Right lobe of liver (tissue), 6 donors: ENCODE measurements at regions not wholly inside any gene's neighbourhood (a gene's known extent, or its start where the extent isn't known, plus 50 kb on each side); places are given as distances from the start of the nearest gene placed in this dataset.

Experiments
- ATAC-seq, 4 donors: fragments of 200-7000 bp; cut with Tn5 transposase; one replicate each; pipeline ENCODE4 v1.9.1; 2020; ENCODE audit warnings: mild to moderate bottlenecking in 4 of 4, moderate library complexity in 4 of 4
- DNase-seq, 3 donors: peaks; one replicate each; pipeline ENCODE4 v3.0.0-alpha.2; 2020
- H3K27ac ChIP-seq, 3 donors: fragments of 200-600 bp; one replicate each; pipeline ENCODE4 v1.8.0; 2022
- H3K27me3 ChIP-seq, 2 donors: fragments of 200-600 bp; one replicate each; pipeline ENCODE4 v1.8.0; 2022
- H3K36me3 ChIP-seq, 4 donors: fragments of 200-600 bp; sonication (generic) in 1 of 4; one replicate each; pipeline versions ENCODE4 v1.5.1 to v1.8.0; 2017 to 2022; ENCODE audit warnings: control low read depth in 1 of 4
- H3K4me1 ChIP-seq, 4 donors: fragments of 200-600 bp; sonication (generic) in 1 of 4; one replicate each; pipeline versions ENCODE4 v1.5.1 to v1.8.0; 2017 to 2022; ENCODE audit warnings: control low read depth in 1 of 4
- H3K4me3 ChIP-seq, 3 donors: fragments of 200-600 bp; one replicate each; pipeline ENCODE4 v1.8.0; 2022
- H3K9me3 ChIP-seq, 4 donors: fragments of 200-600 bp; sonication (generic) in 1 of 4; one replicate each; pipeline versions ENCODE4 v1.5.1 to v1.8.0; 2017 to 2022; ENCODE audit warnings: control low read depth in 1 of 4
- CTCF ChIP-seq, 4 donors: fragments of 200-600 bp in 3 of 4; fragments of 450-650 bp in 1 of 4; IDR thresholded peaks; one replicate each; pipeline versions ENCODE4 v1.5.1 to v1.8.0; 2016 to 2022; ENCODE audit warnings: antibody characterized with exemption in 4 of 4, mild to moderate bottlenecking in 2 of 4
- POLR2A ChIP-seq: fragments of 450-650 bp; IDR thresholded peaks from one replicate; pipeline ENCODE4 v1.6.1; 2017; ENCODE audit warnings: antibody characterized with exemption, mild to moderate bottlenecking
- WGBS: methylation state at CpG from one replicate; pipeline ENCODE4 v1.1.6; 2018; ENCODE audit warnings: low coverage, low lambda C conversion rate; ENCODE audit not compliant: insufficient coverage; ENCODE audit errors: missing lambda C conversion rate; 5-methylcytosine and 5-hydroxymethylcytosine counted together
- intact Hi-C, 2 donors: fragments of 100-400 bp; cut with DNase I; formaldehyde crosslinking; loops; one replicate each; pipeline versions ENCODE4 v1.11.2 to v1.14.1; 2022
- donor health status: DM: no; HTN: yes; CAD: no.
- donor health status: DM: no; HTN: no; CAD: no.
- donor health status: DM: no; HTN: no; CAD: no.
- donor health status: DM: no; HTN: yes; CAD: no.
- donor health status: DM: no; HTN: yes; CAD: no.

DNA sequence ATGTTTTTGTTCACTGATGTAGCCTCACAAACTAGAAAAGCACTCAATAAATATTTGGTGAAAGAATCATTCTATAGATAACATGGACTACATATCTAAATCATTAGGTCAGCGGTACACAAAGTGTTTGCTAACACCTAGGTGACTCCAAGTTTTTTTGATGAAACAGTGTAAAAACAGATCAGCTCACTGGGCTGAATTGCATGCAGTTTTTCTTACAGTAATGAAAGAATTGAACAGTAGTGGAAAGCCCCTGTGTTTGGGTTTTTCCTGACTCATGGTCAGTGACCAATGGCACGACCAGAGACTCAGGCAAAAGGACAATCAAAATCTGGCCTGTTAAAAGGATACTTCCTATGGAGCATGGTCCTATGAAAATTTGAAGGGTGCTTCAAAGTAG is 384.3 kb upstream of the EPHA6 start:
- Histone ChIP-seq H3K36me3 (no peaks in the 10 kb centered on the region), H3K27ac (no peak overlapping the region), H3K9me3 (no peaks in the 10 kb centered on the region), H3K27me3 (no peaks in the 10 kb centered on the region), H3K4me3 (no peak overlapping the region), H3K4me1 (no peaks in the 10 kb centered on the region)
- DNase-seq = no peak
- no peak for ATAC-seq
- TF ChIP-seq POLR2A (no peak), CTCF (IDR thresholded peaks at IDR 0.05) (no peak)
- 31% methylated on average over 2 of the region's 2 CpGs for WGBS
- intact Hi-C loops = no loop called here

GRCh38 chr3:96434651-96435050 is 379.7 kb upstream of the EPHA6 start:
- Histone ChIP-seq H3K9me3 (no peaks in the 10 kb centered on the region), H3K27ac (no peak overlapping the region), H3K27me3 (no peaks in the 10 kb centered on the region), H3K4me3 (no peak overlapping the region), H3K36me3 (no peaks in the 10 kb centered on the region), H3K4me1 (no peaks in the 10 kb centered on the region)
- no peak for DNase-seq
- no peak for ATAC-seq
- intact Hi-C loops = no loop called here
- TF ChIP-seq CTCF (IDR thresholded peaks at IDR 0.05) = no peak
- no peak for TF ChIP-seq POLR2A
- 58% methylated on average over 2 of the region's 2 CpGs for WGBS

DNA sequence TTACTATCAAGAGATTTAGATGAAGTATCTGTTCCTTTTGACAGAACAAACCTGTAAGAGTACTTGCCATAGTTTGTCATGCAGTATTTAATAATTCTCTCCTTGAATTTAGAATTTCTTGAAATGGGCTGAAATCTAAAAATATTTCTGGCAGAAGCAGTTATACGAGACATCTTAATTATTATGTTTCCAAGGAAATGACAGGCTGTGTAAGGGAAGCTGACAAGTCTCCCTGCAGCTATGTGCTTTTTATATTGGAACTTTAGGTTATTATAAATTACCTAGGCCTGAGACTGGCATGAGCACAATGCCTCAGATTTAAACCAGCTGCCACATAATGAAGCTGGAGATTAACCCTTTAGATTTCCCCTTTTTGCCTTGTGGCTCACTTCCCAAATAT is 365.0 kb upstream of the EPHA6 start:
- Histone ChIP-seq H3K27ac (no peak overlapping the region), H3K4me3 (no peak overlapping the region), H3K36me3 (no peaks in the 10 kb centered on the region), H3K4me1 (no peaks in the 10 kb centered on the region), H3K27me3 (no peaks in the 10 kb centered on the region), H3K9me3 (no peaks in the 10 kb centered on the region)
- ATAC-seq (no peak), DNase-seq (no peak)
- 36% methylated on average over 1 of the region's 1 CpG for WGBS
- intact Hi-C loops = no loop called here
- no peak for TF ChIP-seq CTCF (IDR thresholded peaks at IDR 0.05)

DNA sequence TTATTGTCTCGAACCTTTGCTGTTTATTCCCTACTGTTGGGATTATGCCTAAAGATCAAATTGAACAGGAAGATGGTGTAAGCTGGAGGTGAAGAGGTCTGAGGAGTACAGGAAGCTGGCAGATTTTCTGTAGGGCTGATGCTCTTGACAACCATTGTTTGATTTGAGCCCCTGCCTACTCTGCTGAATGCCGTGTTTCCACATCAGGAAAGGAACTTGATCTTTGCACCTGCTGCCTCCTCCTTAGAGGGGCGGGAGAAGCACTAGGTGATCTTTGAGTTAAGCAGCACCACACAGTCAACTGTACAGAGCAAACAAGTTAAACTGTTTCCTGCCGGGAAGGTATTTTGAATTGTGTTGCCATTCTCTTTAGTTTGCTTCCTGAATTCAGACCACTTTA is 364.6 kb upstream of the EPHA6 start:
- 11% methylated on average over 4 of the region's 4 CpGs for WGBS
- Histone ChIP-seq H3K9me3 (no peaks in the 10 kb centered on the region), H3K36me3 (no peaks in the 10 kb centered on the region), H3K27ac (no peak overlapping the region), H3K27me3 (no peaks in the 10 kb centered on the region), H3K4me3 (no peak overlapping the region), H3K4me1 (no peaks in the 10 kb centered on the region)
- DNase-seq (no peak), ATAC-seq (no peak)
- no peak for TF ChIP-seq POLR2A
- TF ChIP-seq CTCF (IDR thresholded peaks at IDR 0.05) = no peak
- intact Hi-C loops = no loop called here

DNA sequence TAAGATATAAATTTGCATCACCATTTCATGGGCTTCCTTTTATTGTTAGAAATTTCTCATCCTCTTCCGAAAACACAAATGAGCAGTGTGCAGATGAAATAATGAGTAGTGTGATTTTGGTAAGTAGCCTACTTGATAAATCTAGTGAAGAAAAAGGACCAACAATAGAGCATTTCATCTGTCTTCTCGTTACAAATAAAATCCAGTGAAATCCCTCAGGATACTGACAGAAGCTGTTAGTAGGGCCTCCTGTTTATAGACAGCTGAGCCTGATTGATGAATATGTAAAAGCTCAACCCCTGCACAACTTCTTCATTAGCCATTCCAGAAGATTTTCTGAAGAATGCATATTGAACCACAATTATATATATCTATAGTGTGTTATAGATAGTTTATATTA is 363.7 kb upstream of the EPHA6 start:
- H3K4me3 ChIP-seq = no peak overlapping the region
- no peak for TF ChIP-seq CTCF (IDR thresholded peaks at IDR 0.05)
- TF ChIP-seq POLR2A = no peak
- H3K36me3 ChIP-seq = no peaks in the 10 kb centered on the region
- no peaks in the 10 kb centered on the region for H3K4me1 ChIP-seq
- H3K9me3 ChIP-seq = no peaks in the 10 kb centered on the region
- DNase-seq (no peak), ATAC-seq (no peak)
- 33% methylated on average over 2 of the region's 2 CpGs for WGBS
- intact Hi-C loops = no loop called here
- no peak overlapping the region for H3K27ac ChIP-seq
- no peaks in the 10 kb centered on the region for H3K27me3 ChIP-seq
